ENCODE measurements at regions not wholly inside any gene's neighbourhood (a gene's known extent, or its start where the extent isn't known, plus 50 kb on each side); places are given as distances from the start of the nearest gene placed in this dataset.

- CTCF ChIA-PET (ENCODE audit: low intra/inter-chr PET ratio) = no interaction called here
- BruUV-seq (replicated peaks) = no TSS peak
- WGBS (ENCODE audit: insufficient coverage, low coverage, missing lambda C conversion rate) = 0% methylated on average over 4 of the region's 4 CpGs
Observed at GRCh38 chr4:22167201-22167600, 218.6 kb upstream of the KCNIP4 start.

More at GRCh38 chr4:22167201-22167600, 218.6 kb upstream of the KCNIP4 start:
- H3K4me1 ChIP-seq (replicated peaks in 1 of 2; ENCODE audit: control insufficient read depth in 2 of 2, insufficient read depth in 2 of 2, low read length in 2 of 2) = no peaks in the 10 kb centered on the region
- TF ChIP-seq STAG1 (CRISPR knock-in tag; IDR thresholded peaks at IDR 0.05; ENCODE audit: borderline replicate concordance) (no peak), RBBP5 (IDR thresholded peaks at IDR 0.05; ENCODE audit: borderline replicate concordance, insufficient read depth, low read length, poor library complexity, severe bottlenecking) (no peak), PREB (CRISPR knock-in tag; IDR thresholded peaks at IDR 0.05) (no peak), KDM4B (IDR thresholded peaks at IDR 0.05; ENCODE audit: borderline replicate concordance in 2 of 2, low read depth in 1 of 2) (no peak), POLR2A (conservative IDR thresholded peaks at IDR 0.05) (no peak), ZNF785 (CRISPR knock-in tag; IDR thresholded peaks at IDR 0.05) (no peak), ZNF217 (CRISPR knock-in tag; IDR thresholded peaks at IDR 0.05) (no peak), ID3 (CRISPR knock-in tag; IDR thresholded peaks at IDR 0.05) (no peak), ID3 (tag; IDR thresholded peaks at IDR 0.05) (no peak), LCOR (CRISPR knock-in tag; IDR thresholded peaks at IDR 0.05) (no peak), ZNF316 (IDR thresholded peaks at IDR 0.05) (no peak), RCOR1 (IDR thresholded peaks at IDR 0.05; ENCODE audit: borderline replicate concordance in 1 of 2, low read depth in 2 of 2, low read length in 2 of 2) (no peak)
- TF ChIP-seq, protein P1, sequence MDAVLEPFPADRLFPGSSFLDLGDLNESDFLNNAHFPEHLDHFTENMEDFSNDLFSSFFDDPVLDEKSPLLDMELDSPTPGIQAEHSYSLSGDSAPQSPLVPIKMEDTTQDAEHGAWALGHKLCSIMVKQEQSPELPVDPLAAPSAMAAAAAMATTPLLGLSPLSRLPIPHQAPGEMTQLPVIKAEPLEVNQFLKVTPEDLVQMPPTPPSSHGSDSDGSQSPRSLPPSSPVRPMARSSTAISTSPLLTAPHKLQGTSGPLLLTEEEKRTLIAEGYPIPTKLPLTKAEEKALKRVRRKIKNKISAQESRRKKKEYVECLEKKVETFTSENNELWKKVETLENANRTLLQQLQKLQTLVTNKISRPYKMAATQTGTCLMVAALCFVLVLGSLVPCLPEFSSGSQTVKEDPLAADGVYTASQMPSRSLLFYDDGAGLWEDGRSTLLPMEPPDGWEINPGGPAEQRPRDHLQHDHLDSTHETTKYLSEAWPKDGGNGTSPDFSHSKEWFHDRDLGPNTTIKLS (IDR thresholded peaks at IDR 0.05; ENCODE audit: borderline replicate concordance, low read depth) = no peak
- H2AFZ ChIP-seq (ENCODE audit: low read depth, low read length) = no peak overlapping the region
- ATAC-seq = no peak
- no peak overlapping the region for H3K4me3 ChIP-seq
- DNase-seq (ENCODE audit: extremely low read depth in 1 of 4, low spot score in 3 of 4) = no peak
- H3K9me1 ChIP-seq (ENCODE audit: control insufficient read depth, insufficient read depth, low read length) = no peaks in the 10 kb centered on the region
- no peak overlapping the region for H3K27ac ChIP-seq (ENCODE audit: extremely low read depth, low read depth, low read length)
- POLR2A ChIA-PET = no interaction called here
- H3K27me3 ChIP-seq (ENCODE audit: control insufficient read depth in 2 of 2, insufficient read depth in 2 of 2, low read length in 2 of 2) = no peaks in the 10 kb centered on the region
- no peak overlapping the region for H3K4me2 ChIP-seq (ENCODE audit: insufficient read depth, low read length)
- no peaks in the 10 kb centered on the region for H3K79me2 ChIP-seq (ENCODE audit: control insufficient read depth, insufficient read depth, low read length)
- no peaks in the 10 kb centered on the region for H4K20me1 ChIP-seq (replicated peaks; ENCODE audit: control insufficient read depth, insufficient read depth, low read length)
- H3K36me3 ChIP-seq (ENCODE audit: control insufficient read depth, insufficient read depth, low read length) = no peaks in the 10 kb centered on the region
- no peak for FAIRE-seq
- intact Hi-C loops (cut with micrococcal nuclease) = no loop called here
- no peaks in the 10 kb centered on the region for H3K9me3 ChIP-seq (replicated peaks; ENCODE audit: control insufficient read depth, insufficient read depth, low read depth, low read length)
- in situ Hi-C loops (cut with MboI) = no loop called here
- H3K9ac ChIP-seq (ENCODE audit: insufficient read depth in 1 of 2, low read depth in 2 of 2, low read length in 2 of 2) = no peak overlapping the region

Measured in K562 (cell line).